ENCODE measurements at regions not wholly inside any gene's neighbourhood (a gene's known extent, or its start where the extent isn't known, plus 50 kb on each side); places are given as distances from the start of the nearest gene placed in this dataset.

- no peak for TF ChIP-seq CTCF (IDR thresholded peaks at IDR 0.05; ENCODE audit: low read depth, low read length)
- DNase-seq = no peak
- no peaks in the 10 kb centered on the region for H3K9me3 ChIP-seq
These were observed 728.6 kb upstream of the KLHL29 start for GRCh38 chr2:22656426-22656825.

GRCh38 chr2:22673529-22673928 is 711.5 kb upstream of the KLHL29 start:
- Histone ChIP-seq H3K27me3 (no peaks in the 10 kb centered on the region), H3K9me3 (no peaks in the 10 kb centered on the region), H3K4me3 (ENCODE audit: low read depth, low read length) (no peak overlapping the region), H3K4me1 (no peaks in the 10 kb centered on the region; the same call in 1 of the 2 replicates), H3K36me3 (no peaks in the 10 kb centered on the region)
- DNase-seq = no peak
- TF ChIP-seq CTCF (IDR thresholded peaks at IDR 0.05; ENCODE audit: low read depth, low read length) = no peak

More at GRCh38 chr2:22656426-22656825, 728.6 kb upstream of the KLHL29 start:
- H3K4me1 ChIP-seq = no peaks in the 10 kb centered on the region
- no peaks in the 10 kb centered on the region for H3K36me3 ChIP-seq
- H3K27me3 ChIP-seq = no peaks in the 10 kb centered on the region
- no peak overlapping the region for H3K4me3 ChIP-seq (ENCODE audit: low read depth, low read length)

GRCh38 chr2:22683914-22684313 is 701.1 kb upstream of the KLHL29 start:
- Histone ChIP-seq H3K27me3 (no peaks in the 10 kb centered on the region), H3K4me1 (no peaks in the 10 kb centered on the region; the same call in 1 of the 2 replicates), H3K4me3 (ENCODE audit: low read depth, low read length) (no peak overlapping the region), H3K36me3 (no peaks in the 10 kb centered on the region), H3K9me3 (no peaks in the 10 kb centered on the region)
- no peak for DNase-seq
- no peak for TF ChIP-seq CTCF (IDR thresholded peaks at IDR 0.05; ENCODE audit: low read depth, low read length)

GRCh38 chr2:22690096-22690495 is 694.9 kb upstream of the KLHL29 start:
- Histone ChIP-seq H3K27me3 (no peaks in the 10 kb centered on the region), H3K9me3 (no peaks in the 10 kb centered on the region), H3K36me3 (no peaks in the 10 kb centered on the region), H3K4me1 (no peaks in the 10 kb centered on the region; the same call in 1 of the 2 replicates), H3K4me3 (ENCODE audit: low read depth, low read length) (no peak overlapping the region)
- TF ChIP-seq CTCF (IDR thresholded peaks at IDR 0.05; ENCODE audit: low read depth, low read length) = no peak
- DNase-seq = no peak

- H3K9me3 ChIP-seq = no peaks in the 10 kb centered on the region
- H3K4me1 ChIP-seq = no peaks in the 10 kb centered on the region; the same call in 1 of the 2 replicates
- no peak for DNase-seq
- no peak overlapping the region for H3K4me3 ChIP-seq (ENCODE audit: low read depth, low read length)
- no peaks in the 10 kb centered on the region for H3K36me3 ChIP-seq
- no peak for TF ChIP-seq CTCF (IDR thresholded peaks at IDR 0.05; ENCODE audit: low read depth, low read length)
- no peaks in the 10 kb centered on the region for H3K27me3 ChIP-seq
These were observed 693.3 kb upstream of the KLHL29 start for GRCh38 chr2:22691666-22692065.

GRCh38 chr2:22692746-22693145 is 692.2 kb upstream of the KLHL29 start:
- no peaks in the 10 kb centered on the region for H3K9me3 ChIP-seq
- no peaks in the 10 kb centered on the region for H3K36me3 ChIP-seq
- no peak for TF ChIP-seq CTCF (IDR thresholded peaks at IDR 0.05; ENCODE audit: low read depth, low read length)
- no peak for DNase-seq
- H3K27me3 ChIP-seq = no peaks in the 10 kb centered on the region
- no peaks in the 10 kb centered on the region; the same call in 1 of the 2 replicates for H3K4me1 ChIP-seq
- no peak overlapping the region for H3K4me3 ChIP-seq (ENCODE audit: low read depth, low read length)

Measured in BE2C (cell line).